HG03175 (cell line): ENCODE measurements at regions not wholly inside any gene's neighbourhood (a gene's known extent, or its start where the extent isn't known, plus 50 kb on each side); places are given as distances from the start of the nearest gene placed in this dataset.
"Not testable (repeated sequence)": the region's sequence is repeated elsewhere in the genome, so short reads cannot be mapped to it uniquely, and the experiment has no call there.

Source experiments
- ATAC-seq: cut with Tn5 transposase; IDR thresholded peaks from one replicate; pipeline ENCODE4 v1.9.1; 2021; ENCODE audit warnings: mild to moderate bottlenecking, moderate library complexity; ENCODE audit not compliant: unreplicated experiment

DNA sequence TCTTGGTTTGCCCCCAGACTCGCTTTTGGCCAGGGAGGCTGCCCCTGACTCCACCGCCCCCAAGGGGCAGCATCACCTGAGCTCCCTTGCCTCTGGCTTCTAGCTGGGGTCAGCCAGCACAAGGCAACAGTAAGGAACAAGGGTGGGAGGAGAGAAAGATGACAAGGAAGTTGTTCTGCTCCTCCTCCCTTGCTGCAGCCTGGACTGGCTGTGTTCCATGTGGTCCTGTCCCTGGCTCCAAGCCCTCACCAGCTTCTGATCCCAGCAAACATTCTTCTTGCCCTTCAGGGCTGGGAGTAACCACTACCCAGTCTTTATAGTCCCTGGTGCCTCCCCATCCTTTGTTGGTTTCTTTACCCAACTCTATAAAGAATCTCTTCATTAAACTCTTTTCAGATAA, 100.3 kb upstream of the SPIN1 start:
- ATAC-seq, result no peak

DNA sequence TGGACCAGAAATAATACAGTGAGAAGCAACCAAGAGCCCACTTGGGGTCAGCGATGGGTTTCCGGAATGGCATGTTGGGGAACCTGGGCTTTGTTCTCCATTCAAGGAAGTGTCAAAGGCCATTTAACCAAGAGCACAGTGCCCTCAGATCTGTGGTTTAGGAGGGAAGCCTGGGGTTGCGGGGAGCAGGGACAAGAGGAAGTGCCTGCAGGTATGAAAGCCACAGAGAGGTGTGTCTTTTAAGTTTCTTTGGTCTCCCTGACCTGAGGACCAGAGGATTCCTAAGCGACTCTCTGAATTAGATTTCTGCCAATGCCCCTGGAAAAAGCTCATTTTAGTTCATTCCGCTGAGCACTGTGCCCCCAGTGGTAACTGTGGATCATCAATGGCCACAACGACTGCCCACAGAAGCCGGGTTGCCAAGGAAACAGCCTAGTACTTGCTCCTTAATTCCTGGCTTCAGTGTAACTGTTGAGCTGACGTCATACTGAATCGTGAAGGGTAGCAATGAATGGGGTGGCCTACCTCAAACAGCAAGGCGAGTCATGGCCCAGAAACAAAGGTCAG, 107.3 kb upstream of the SPIN1 start:
- ATAC-seq, result no peak

GRCh38 chr9:88278036-88278435, 110.2 kb upstream of the SPIN1 start:
- ATAC-seq, result no peak

DNA sequence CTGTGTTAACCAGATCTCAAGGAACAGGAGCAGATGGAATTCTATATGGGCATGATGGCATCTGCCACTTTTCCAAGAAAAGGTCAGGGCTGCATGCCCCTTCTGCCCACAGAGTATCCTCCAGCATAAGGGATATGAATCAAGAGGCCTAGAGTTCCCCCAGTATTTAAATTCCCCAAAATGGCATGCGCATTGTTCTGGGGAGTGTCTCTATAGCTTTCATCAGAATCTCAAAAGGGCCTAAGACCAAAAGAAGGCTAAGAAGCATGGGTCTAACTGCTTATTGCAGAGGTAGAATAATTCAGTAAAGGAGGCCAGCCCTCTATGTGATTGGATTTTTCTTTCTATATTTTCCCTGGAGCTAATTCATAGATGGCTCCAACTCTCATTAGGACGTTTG, 114.2 kb upstream of the SPIN1 start:
- ATAC-seq, result no peak

DNA sequence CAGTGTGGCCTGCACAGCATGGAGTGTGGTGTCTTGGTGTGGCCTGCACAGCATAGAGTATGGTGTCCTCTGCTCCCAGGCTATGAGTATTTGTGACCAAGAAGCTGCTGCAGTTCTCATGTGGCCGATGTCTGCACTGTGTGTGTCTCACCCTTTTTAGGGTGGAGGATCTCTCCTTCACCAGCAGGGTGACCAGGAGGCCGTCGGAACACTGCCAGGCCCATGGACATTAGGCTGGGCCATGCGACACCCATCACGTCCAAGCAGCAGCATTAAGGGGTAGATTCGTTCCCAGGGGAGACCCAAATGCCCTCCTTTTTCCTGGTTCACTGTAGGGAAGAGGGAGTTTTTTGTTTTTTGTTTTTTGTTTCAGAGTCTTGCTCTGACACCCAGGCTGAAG, 115.3 kb upstream of the SPIN1 start:
- no peak for ATAC-seq

GRCh38 chr9:88270413-88270812, 117.8 kb upstream of the SPIN1 start:
- no peak for ATAC-seq

DNA sequence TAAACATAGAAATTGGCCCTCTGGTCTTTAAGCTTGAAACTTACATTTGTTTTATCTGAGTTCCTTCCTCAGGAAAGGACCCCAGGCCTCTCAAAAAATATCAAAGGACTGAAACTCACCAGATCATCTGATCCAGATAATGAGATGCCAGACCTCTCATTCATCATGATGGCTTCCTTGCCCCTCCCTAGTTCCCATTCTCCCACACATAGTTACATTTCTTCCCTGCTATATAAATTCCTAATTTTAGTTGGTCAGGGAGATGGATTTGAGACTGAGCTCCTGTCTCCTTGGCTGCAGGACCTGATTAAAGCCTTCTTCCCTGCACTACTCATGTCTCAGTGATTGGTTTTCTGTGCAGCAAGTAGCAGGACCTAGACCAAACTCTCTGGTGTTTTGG, 119.4 kb upstream of the SPIN1 start:
- no peak for ATAC-seq

GRCh38 chr9:88267283-88267682, 121.0 kb upstream of the SPIN1 start:
- ATAC-seq, result no peak

- ATAC-seq, result no peak
Measured at GRCh38 chr9:88266416-88266815, 121.8 kb upstream of the SPIN1 start.

- no peak for ATAC-seq
Measured at GRCh38 chr9:88259001-88259400, 120.7 kb upstream of the SPATA31C2 start.

DNA sequence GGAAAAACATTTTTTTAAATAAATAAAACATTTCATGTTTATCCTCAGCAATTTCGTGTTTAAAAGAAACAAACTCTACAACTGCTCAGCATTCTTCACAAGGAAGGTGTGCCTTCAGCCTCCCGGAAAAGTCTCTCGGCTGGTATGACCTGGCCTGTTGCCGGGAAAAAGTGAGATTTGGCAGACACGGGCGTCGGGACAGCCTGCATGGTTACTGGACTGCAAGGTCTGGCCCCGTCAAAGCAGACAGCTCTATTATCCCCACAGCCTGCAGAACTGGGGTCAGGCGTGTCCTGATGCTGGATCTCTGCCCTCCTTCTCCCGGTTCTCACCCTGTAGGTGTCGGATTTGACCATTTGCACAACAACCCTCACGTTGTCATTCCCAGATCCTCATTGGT, 120.3 kb upstream of the SPATA31C2 start:
- ATAC-seq, result no peak

GRCh38 chr9:88258024-88258423, 119.7 kb upstream of the SPATA31C2 start:
- no peak for ATAC-seq

DNA sequence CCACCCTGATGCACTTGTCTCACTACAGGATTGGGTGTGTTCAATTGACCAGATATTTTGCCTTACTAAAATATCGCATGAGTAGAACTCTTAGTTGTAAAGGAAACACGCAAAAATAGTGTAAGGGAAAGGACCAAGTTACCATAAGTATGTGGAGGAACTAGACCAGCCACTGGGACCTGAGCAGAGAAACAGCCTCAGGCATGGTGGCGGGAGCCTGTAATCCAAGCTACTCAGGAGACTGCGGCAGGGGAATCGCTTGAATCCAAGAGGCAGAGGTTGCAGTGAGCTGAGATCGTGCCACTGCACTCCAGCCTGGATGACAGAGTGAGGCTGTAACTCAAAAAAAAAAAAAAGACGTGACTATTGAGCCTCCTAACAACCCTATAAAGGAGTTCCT, 117.9 kb upstream of the SPATA31C2 start:
- no peak for ATAC-seq

DNA sequence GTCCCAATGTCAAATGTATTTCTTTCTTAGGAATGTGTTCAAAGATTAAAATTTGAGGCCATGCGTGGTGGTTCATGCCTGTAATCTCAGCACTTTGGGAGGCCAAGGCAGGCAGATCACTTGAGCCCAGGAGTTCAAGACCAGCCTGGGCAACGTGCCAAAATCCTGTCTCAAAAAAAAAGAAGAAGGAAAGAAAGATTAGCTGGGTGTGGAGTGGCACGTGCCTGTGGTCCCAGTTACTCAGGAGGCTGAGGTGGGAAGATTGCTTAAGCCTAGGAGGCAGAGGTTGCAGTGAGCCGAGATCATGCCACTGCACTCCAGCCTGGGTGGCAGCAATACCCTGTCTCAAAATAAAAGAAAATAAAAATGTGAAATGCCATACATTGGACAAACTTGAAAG, 117.5 kb upstream of the SPATA31C2 start:
- ATAC-seq, result not testable (repeated sequence)

GRCh38 chr9:88251903-88252302, 113.6 kb upstream of the SPATA31C2 start:
- no peak for ATAC-seq

DNA sequence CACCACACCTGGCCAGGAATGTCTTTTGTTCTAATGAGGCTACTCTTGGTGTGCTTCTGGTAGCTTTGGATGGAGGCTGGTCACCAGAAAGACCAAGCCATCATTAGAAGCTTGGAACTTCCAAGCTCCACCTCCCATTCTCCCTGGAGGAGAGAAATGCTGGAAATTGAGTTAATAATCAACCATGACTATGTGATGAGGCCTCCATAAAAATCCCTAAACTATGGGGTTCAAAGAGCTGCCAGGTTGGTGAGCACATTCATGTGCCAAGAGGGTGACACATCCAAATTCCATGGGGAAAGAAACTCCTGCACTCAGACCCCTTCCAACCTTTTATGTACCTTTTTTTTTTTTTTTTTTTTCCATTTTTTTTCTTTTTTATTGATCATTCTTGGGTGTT, 105.5 kb upstream of the SPATA31C2 start:
- ATAC-seq, result no peak

- ATAC-seq, result no peak
Measured at GRCh38 chr9:88242879-88243278, 104.6 kb upstream of the SPATA31C2 start.

DNA sequence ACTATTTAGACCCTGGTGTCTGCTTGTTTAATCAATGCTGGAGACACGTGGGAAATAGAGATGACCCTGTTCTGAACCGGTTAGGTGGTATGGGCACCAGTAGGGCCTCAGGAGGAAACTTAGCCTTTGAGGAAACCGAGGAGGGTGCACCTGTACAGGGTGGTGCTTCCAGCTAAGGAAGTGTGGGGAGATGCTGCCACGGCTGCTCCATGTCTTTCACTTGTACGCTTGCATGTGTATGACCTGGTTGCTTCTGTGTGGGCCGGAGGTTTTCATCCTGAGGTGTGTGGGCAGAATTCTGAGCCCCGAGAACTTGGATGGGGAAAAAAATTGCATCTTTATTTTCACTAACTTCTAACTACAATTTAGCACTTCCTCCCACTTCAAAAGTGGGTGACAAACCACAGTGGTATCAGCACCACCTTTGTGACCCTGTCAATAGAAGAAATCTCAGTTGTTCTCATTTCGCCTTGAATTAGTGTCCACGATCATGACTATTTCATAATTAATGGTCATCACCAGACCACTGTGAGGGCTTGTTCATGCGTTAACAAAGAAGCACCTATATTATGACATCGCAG, 99.8 kb upstream of the SPATA31C2 start:
- ATAC-seq, result no peak

DNA sequence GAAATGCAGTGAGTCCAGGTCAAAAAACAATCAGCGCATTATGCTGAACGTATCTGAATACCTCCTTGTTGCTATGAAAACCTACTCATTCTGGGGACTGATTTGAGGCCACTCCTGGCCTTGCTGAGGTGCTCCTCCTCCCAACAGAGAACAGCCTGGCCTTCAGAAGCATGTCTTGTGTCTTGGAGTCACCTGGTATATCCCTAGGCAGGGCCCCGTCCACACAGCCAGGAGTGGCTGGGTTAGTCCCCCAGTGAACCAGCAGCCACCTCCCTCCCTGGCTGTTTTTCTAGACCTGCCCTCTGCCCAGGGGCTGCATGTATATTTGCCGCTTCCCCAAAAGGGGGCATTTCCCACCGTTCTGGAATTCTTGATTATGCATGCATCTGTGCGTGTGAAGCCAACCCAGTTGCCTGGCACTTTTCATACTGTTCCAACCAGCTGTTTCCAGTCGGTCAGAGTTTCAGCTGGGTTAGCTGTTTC, 99.2 kb upstream of the SPATA31C2 start:
- ATAC-seq, result no peak

DNA sequence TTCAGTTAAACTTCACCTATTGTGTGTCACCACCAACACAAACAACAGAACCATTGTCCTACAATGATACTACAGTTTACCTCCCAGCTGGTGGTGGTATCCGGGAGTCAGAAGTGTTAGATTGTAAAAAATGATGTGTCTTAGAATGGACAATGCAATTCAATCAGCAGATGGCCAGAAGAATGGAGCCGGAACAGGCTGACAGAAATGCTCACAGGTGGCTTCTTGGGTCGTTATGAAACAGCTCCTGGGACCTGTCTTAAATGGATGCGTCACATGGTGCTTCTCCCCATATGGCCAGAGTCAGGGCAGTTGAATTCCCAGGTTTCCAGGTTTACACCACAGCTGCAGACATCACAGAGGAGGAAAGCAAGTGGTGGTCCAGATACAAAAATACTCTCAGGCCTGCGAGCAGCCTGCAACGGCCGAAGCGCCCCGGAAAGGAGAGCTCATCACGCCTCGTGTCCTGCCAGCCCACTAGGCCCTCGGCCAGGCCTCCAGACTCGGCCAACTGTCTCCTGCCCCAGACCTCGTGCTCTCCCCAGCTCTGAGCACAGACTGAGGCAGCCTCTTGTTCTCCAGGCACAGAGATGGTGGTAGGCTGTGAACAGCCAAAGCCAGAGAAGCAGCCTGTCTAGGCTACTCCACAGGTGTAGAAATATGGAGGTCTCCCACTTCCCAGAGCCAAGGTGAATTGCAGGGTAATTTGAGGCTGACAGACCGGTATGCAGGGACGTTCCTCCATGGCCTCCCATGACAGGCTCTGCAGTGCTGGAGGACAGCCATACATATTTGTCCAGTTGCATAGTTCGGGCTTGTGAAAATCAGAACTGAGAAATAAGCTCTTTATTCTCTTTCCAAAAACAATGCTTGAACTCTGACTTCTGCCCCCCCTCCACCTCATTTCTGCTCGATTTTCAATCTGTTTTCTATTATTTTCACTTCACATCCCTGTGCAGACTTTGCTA, 98.5 kb upstream of the SPATA31C2 start:
- no peak for ATAC-seq

- ATAC-seq, result no peak
Measured at GRCh38 chr9:88235615-88236014, 97.3 kb upstream of the SPATA31C2 start.

DNA sequence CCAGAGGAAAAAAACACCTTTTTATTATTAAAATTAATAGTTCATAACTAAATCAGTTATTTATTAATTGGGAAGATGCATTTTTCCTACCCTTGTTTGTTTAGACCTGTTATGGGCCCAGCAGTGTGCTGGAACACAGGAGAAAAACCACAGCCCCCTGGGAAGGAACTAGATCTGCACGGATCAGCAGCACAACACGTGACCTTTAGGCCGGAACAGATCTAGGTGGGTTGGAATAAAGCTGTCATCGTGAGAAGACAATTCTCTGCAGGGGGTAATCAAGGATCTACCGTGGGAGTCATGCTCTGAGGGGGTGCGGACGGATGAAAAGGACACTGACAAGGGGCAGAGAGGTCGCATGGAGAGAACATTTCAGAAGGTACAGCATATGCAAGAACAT, 95.8 kb upstream of the SPATA31C2 start:
- ATAC-seq, result no peak
